Activated CD4-positive, CD25-positive, alpha-beta regulatory T cell (primary cell): ENCODE measurements at regions not wholly inside any gene's neighbourhood (a gene's known extent, or its start where the extent isn't known, plus 50 kb on each side); places are given as distances from the start of the nearest gene placed in this dataset.

Experiments
- DNase-seq, 4 experiments: peaks; one replicate each; lab custom pipeline; 2025; lab: John Stamatoyannopoulos, UW

- DNase-seq = no peak
Measured at GRCh38 chr12:125225641-125226040, 160.4 kb downstream of the AACS start.

GRCh38 chr12:125228519-125229260 lies 163.5 kb downstream of the AACS start:
- no peak for DNase-seq

GRCh38 chr12:125229878-125230530 lies 164.8 kb downstream of the AACS start:
- DNase-seq = no peak

- no peak for DNase-seq
Measured at GRCh38 chr12:125233319-125233718, 168.1 kb downstream of the AACS start.

- DNase-seq = no peak
Measured at GRCh38 chr12:125239563-125239962, 174.3 kb downstream of the AACS start.

- DNase-seq = no peak
Measured at GRCh38 chr12:125240717-125241116, 175.5 kb downstream of the AACS start.

- DNase-seq = no peak
Measured at GRCh38 chr12:125243811-125244210, 178.6 kb downstream of the AACS start.

- no peak for DNase-seq
Measured at GRCh38 chr12:125244338-125244737, 179.1 kb downstream of the AACS start.

- no peak for DNase-seq
Measured at GRCh38 chr12:125245581-125246557, 180.6 kb downstream of the AACS start.

GRCh38 chr12:125247477-125247876 lies 182.2 kb downstream of the AACS start:
- DNase-seq = no peak

GRCh38 chr12:125249066-125249824 lies 184.0 kb downstream of the AACS start:
- DNase-seq = no peak

- DNase-seq = no peak
Measured at GRCh38 chr12:125249932-125250331, 184.7 kb downstream of the AACS start.

- DNase-seq = no peak
Measured at GRCh38 chr12:125254236-125254635, 189.0 kb downstream of the AACS start.

GRCh38 chr12:125254856-125255255 lies 189.6 kb downstream of the AACS start:
- no peak for DNase-seq

GRCh38 chr12:125255935-125256633 lies 190.8 kb downstream of the AACS start:
- no peak for DNase-seq

GRCh38 chr12:125256634-125256936 lies 191.3 kb downstream of the AACS start:
- DNase-seq = no peak

- no peak for DNase-seq
Measured at GRCh38 chr12:125259178-125259867, 194.1 kb downstream of the AACS start.

- DNase-seq = no peak
Measured at GRCh38 chr12:125262851-125263250, 197.6 kb downstream of the AACS start.

GRCh38 chr12:125263385-125263784 lies 198.2 kb downstream of the AACS start:
- DNase-seq = no peak

- no peak for DNase-seq
Measured at GRCh38 chr12:125267114-125267513, 201.9 kb downstream of the AACS start.

GRCh38 chr12:125269276-125269675 lies 204.0 kb downstream of the AACS start:
- no peak for DNase-seq
